ENCODE measurements at regions not wholly inside any gene's neighbourhood (a gene's known extent, or its start where the extent isn't known, plus 50 kb on each side); places are given as distances from the start of the nearest gene placed in this dataset.

- TF ChIP-seq CTCF (IDR thresholded peaks at IDR 0.05) (no peak), POLR2A (IDR thresholded peaks at IDR 0.05) (no peak)
Observed at GRCh38 chr10:29761916-29762315, 127.1 kb upstream of the SVIL start.
